Psoas muscle (tissue), 7 donors: ENCODE measurements at regions not wholly inside any gene's neighbourhood (a gene's known extent, or its start where the extent isn't known, plus 50 kb on each side); places are given as distances from the start of the nearest gene placed in this dataset.

Source experiments
- ATAC-seq, 4 donors: fragments of 200-7000 bp; cut with Tn5 transposase; one replicate each; pipeline ENCODE4 v1.9.1; 2020; ENCODE audit warnings: moderate library complexity in 3 of 4, mild to moderate bottlenecking in 2 of 4
- DNase-seq, 2 donors: peaks; one replicate each; pipeline ENCODE4 v3.0.0-alpha.2; 2020
- H3K27ac ChIP-seq: fragments of 200-600 bp; one replicate; pipeline ENCODE4 v1.8.0; 2022
- H3K27me3 ChIP-seq, 3 donors: fragments of 200-600 bp in 1 of 3; one replicate each; pipeline versions ENCODE4 v1.6.1 to v1.8.0; 2013 to 2022; ENCODE audit warnings: low read length in 2 of 3, mild to moderate bottlenecking in 2 of 3, moderate library complexity in 1 of 3; ENCODE audit not compliant: insufficient read depth in 3 of 3
- H3K36me3 ChIP-seq, 2 donors: fragments of 200-600 bp in 1 of 2; one replicate each; pipeline versions ENCODE4 v1.6.1 to v1.8.0; 2013 to 2022; ENCODE audit warnings: low read depth in 1 of 2, mild to moderate bottlenecking in 1 of 2, moderate library complexity in 1 of 2; ENCODE audit not compliant: insufficient read depth in 1 of 2
- H3K4me1 ChIP-seq: fragments of 200-600 bp; one replicate; pipeline ENCODE4 v1.8.0; 2022
- H3K4me3 ChIP-seq: fragments of 200-600 bp; one replicate; pipeline ENCODE4 v1.8.0; 2022; ENCODE audit warnings: mild to moderate bottlenecking
- H3K9me3 ChIP-seq: fragments of 200-600 bp; one replicate; pipeline ENCODE4 v1.8.0; 2022
- WGBS, 3 donors: extraction: QIAGEN DNeasy Blood & Tissue Kit; methylation state at CpG; one replicate each; pipeline versions ENCODE4 v1.1.6 to v1.1.7; 2013; 5-methylcytosine and 5-hydroxymethylcytosine counted together
- intact Hi-C, 2 donors: fragments of 100-400 bp; cut with DNase I; formaldehyde crosslinking; loops; one replicate each; pipeline versions ENCODE4 v1.11.0 to v1.14.2; 2022
- TF ChIP-seq, protein P1 (sequence below): fragments of 200-600 bp; IDR thresholded peaks from one replicate; pipeline ENCODE4 v1.8.0; 2022; ENCODE audit warnings: antibody characterized with exemption
- donor health status: healthy with polysubstance abuse.
- donor health status: DM: no; HTN: no; CAD: no; lungs with moderate emphysema.
- donor health status: Bipolar disorder and iron deficiency.
- donor health status: healthy.
- donor health status: DM: yes; HTN: yes; CAD: no.
- donor health status: DM: no; HTN: no; CAD: no.
- donor health status: DM: yes; HTN: yes; CAD: no.

GRCh38 chr1:4362314-4363044 is 291.9 kb upstream of the AJAP1 start:
- TF ChIP-seq, protein P1, sequence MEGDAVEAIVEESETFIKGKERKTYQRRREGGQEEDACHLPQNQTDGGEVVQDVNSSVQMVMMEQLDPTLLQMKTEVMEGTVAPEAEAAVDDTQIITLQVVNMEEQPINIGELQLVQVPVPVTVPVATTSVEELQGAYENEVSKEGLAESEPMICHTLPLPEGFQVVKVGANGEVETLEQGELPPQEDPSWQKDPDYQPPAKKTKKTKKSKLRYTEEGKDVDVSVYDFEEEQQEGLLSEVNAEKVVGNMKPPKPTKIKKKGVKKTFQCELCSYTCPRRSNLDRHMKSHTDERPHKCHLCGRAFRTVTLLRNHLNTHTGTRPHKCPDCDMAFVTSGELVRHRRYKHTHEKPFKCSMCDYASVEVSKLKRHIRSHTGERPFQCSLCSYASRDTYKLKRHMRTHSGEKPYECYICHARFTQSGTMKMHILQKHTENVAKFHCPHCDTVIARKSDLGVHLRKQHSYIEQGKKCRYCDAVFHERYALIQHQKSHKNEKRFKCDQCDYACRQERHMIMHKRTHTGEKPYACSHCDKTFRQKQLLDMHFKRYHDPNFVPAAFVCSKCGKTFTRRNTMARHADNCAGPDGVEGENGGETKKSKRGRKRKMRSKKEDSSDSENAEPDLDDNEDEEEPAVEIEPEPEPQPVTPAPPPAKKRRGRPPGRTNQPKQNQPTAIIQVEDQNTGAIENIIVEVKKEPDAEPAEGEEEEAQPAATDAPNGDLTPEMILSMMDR: no peak
- WGBS, 3 donors: 69 to 72% (median 72%) methylated on average over 22 of the region's 22 CpGs
- H3K9me3 ChIP-seq: no peaks in the 10 kb centered on the region
- ATAC-seq (no peak), DNase-seq (no peak)
- H3K4me1 ChIP-seq: no peaks in the 10 kb centered on the region
- peaks cover 0 to 6% (median 0%) of the 10 kb centered on the region in 3 donors for H3K27me3 ChIP-seq
- no peak overlapping the region for H3K27ac ChIP-seq
- no peaks in the 10 kb centered on the region for H3K36me3 ChIP-seq
- H3K4me3 ChIP-seq: no peak overlapping the region
- intact Hi-C loops: no loop called here

- H3K4me3 ChIP-seq: no peak overlapping the region
- TF ChIP-seq, protein P1: no peak
- DNase-seq: no peak
- H3K4me1 ChIP-seq: no peaks in the 10 kb centered on the region
- H3K27me3 ChIP-seq: peaks cover 0 to 5% (median 0%) of the 10 kb centered on the region in 3 donors
- ATAC-seq: no peak
- no peak overlapping the region for H3K27ac ChIP-seq
- WGBS, 3 donors: 86 to 88% (median 87%) methylated on average over 10 of the region's 10 CpGs
- H3K9me3 ChIP-seq: no peaks in the 10 kb centered on the region
- intact Hi-C loops: no loop called here
- H3K36me3 ChIP-seq: no peaks in the 10 kb centered on the region
These were observed 288.3 kb upstream of the AJAP1 start for GRCh38 chr1:4366091-4366490.

- Histone ChIP-seq H3K4me3 (no peak overlapping the region), H3K4me1 (no peaks in the 10 kb centered on the region), H3K27ac (no peak overlapping the region), H3K36me3 (no peaks in the 10 kb centered on the region), H3K27me3 (peaks cover 0 to 3% (median 0%) of the 10 kb centered on the region in 3 donors), H3K9me3 (no peaks in the 10 kb centered on the region)
- ATAC-seq: no peak
- intact Hi-C loops: no loop called here
- TF ChIP-seq, protein P1: no peak
- 55 to 64% (median 61%) methylated on average over 13 of the region's 13 CpGs for WGBS, 3 donors
- no peak for DNase-seq
These were observed 287.1 kb upstream of the AJAP1 start for GRCh38 chr1:4367230-4367777.

DNA sequence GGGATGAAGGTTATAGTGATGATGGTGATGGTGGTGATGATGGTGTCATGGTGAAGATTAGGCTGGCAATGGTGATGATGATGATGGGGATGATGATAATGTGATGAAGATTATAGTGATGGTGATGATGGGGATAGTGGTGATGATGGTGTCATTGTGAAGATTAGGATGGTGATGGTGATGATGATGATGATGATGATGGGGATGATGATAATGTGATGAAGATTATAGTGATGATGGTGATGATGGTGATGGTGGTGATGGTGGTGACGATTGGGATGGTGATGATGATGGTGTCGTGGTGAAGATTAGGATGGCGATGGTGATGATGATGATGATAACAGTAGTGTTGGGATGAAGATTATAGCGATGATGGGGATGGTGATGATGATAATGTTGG is 285.1 kb upstream of the AJAP1 start:
- H3K4me1 ChIP-seq: no peaks in the 10 kb centered on the region
- intact Hi-C loops: no loop called here
- DNase-seq: no peak
- ATAC-seq: no peak
- H3K4me3 ChIP-seq: no peak overlapping the region
- no peaks in the 10 kb centered on the region for H3K9me3 ChIP-seq
- H3K27me3 ChIP-seq: no peaks in the 10 kb centered on the region
- TF ChIP-seq, protein P1: no peak
- 90 to 94% (median 92%) methylated on average over 4 of the region's 4 CpGs for WGBS, 3 donors
- H3K36me3 ChIP-seq: no peaks in the 10 kb centered on the region
- no peak overlapping the region for H3K27ac ChIP-seq
